PC-3 (cell line): ENCODE measurements at regions not wholly inside any gene's neighbourhood (a gene's known extent, or its start where the extent isn't known, plus 50 kb on each side); places are given as distances from the start of the nearest gene placed in this dataset.

ENCODE experiments used
- ATAC-seq: fragments of 200-7000 bp; cut with Tn5 transposase; 2 replicates; pipeline ENCODE4 v1.9.1; 2020; ENCODE audit warnings: mild to moderate bottlenecking, moderate library complexity
- BruUV-seq: library from RNA; stranded (reverse); fragments of 400-500 nt; replicated peaks from 2 replicates; lab custom pipeline; 2021; lab: Mats Ljungman, UMichigan
- CTCF ChIA-PET: fragments of 300-600 bp; sonication (Branson Sonifier 250); formaldehyde crosslinking; loops from one replicate; lab custom pipeline; 2022; ENCODE audit warnings: antibody characterized with exemption; lab: Charles Lee
- POLR2A ChIA-PET: fragments of 300-600 bp; sonication (Branson Sonifier 250); formaldehyde crosslinking; loops from one replicate; lab custom pipeline; 2022; ENCODE audit warnings: antibody characterized with exemption; ENCODE audit not compliant: unreplicated experiment; lab: Charles Lee
- DNase-seq: peaks from one replicate; pipeline ENCODE4 v3.0.0-alpha.2; 2015
- H2AFZ ChIP-seq: fragments of 300-600 bp; sonication (generic); 2 replicates; pipeline ENCODE4 v1.6.0; 2016; ENCODE audit warnings: antibody characterized with exemption, low read length
- H3F3A ChIP-seq: fragments of 300-600 bp; sonication (generic); one replicate; pipeline ENCODE4 v1.6.0; 2017; ENCODE audit warnings: antibody characterized with exemption, low read length, control low read depth, mild to moderate bottlenecking; ENCODE audit not compliant: unreplicated experiment
- H3K27ac ChIP-seq: fragments of 300-600 bp; sonication (generic); 2 replicates; pipeline ENCODE4 v1.5.1; 2016; ENCODE audit warnings: mild to moderate bottlenecking, low read length
- H3K27me3 ChIP-seq: fragments of 300-600 bp; sonication (generic); 2 replicates; pipeline ENCODE4 v1.6.1; 2016; ENCODE audit warnings: low read length, mixed read lengths
- H3K36me3 ChIP-seq: fragments of 300-600 bp; sonication (generic); 2 replicates; pipeline ENCODE4 v1.6.1; 2016; ENCODE audit warnings: low read depth, mixed run types, low read length, mixed read lengths
- H3K4me1 ChIP-seq: fragments of 300-600 bp; sonication (generic); 2 replicates; pipeline ENCODE4 v1.5.1; 2016; ENCODE audit warnings: low read length; ENCODE audit not compliant: insufficient read depth
- H3K4me2 ChIP-seq: fragments of 300-600 bp; sonication (generic); 2 replicates; pipeline ENCODE4 v1.6.0; 2016; ENCODE audit warnings: low read length
- H3K4me3 ChIP-seq: fragments of 300-600 bp; sonication (generic); 2 replicates; pipeline ENCODE4 v1.5.1; 2016; ENCODE audit warnings: mild to moderate bottlenecking, low read length, mixed read lengths
- H3K79me2 ChIP-seq: fragments of 300-600 bp; sonication (generic); 2 replicates; pipeline ENCODE4 v1.6.1; 2017; ENCODE audit warnings: low read length, mixed read lengths
- H3K9ac ChIP-seq: fragments of 300-600 bp; sonication (generic); 2 replicates; pipeline ENCODE4 v1.6.0; 2016; ENCODE audit warnings: mild to moderate bottlenecking, low read length
- H3K9me2 ChIP-seq: fragments of 300-600 bp; sonication (generic); replicated peaks from 2 replicates; pipeline ENCODE4 v1.6.1; 2016; ENCODE audit warnings: mixed run types, low read length, mixed read lengths
- H3K9me3 ChIP-seq: fragments of 300-600 bp; sonication (generic); 2 replicates; pipeline ENCODE4 v1.6.1; 2016; ENCODE audit warnings: low read length, mixed read lengths
- H4K20me1 ChIP-seq: fragments of 300-600 bp; sonication (generic); 2 replicates; pipeline ENCODE4 v1.6.1; 2016; ENCODE audit warnings: low read length, mixed read lengths
- EZH2 ChIP-seq: fragments of 300-600 bp; sonication (generic); IDR thresholded peaks from one replicate; pipeline ENCODE4 v1.6.1; 2017; ENCODE audit warnings: antibody characterized with exemption, mild to moderate bottlenecking, low read length; ENCODE audit not compliant: unreplicated experiment
- EZH2phosphoT487 ChIP-seq: fragments of 300-600 bp; sonication (generic); IDR thresholded peaks from 2 replicates; pipeline ENCODE4 v1.6.1; 2018; ENCODE audit warnings: mild to moderate bottlenecking, antibody characterized with exemption, low read length, borderline replicate concordance
- intact Hi-C: fragments of 100-400 bp; cut with micrococcal nuclease; formaldehyde crosslinking; loops from 2 replicates; pipeline ENCODE4 v1.9.0; 2023
- TF ChIP-seq, protein P1 (sequence below): fragments of 300-600 bp; sonication (generic); conservative IDR thresholded peaks from 2 replicates; pipeline ENCODE4 v1.5.1; 2017; ENCODE audit warnings: antibody characterized with exemption, low read depth, mild to moderate bottlenecking, low read length

- DNase-seq (no peak), ATAC-seq (no peak)
- H3K27me3 ChIP-seq, result no peaks in the 10 kb centered on the region
- ChIA-PET CTCF (interaction anchor here (0.5 kb wide), 1 partner anchor 531 kb away, joined by 3 read pairs; no protein-coding TSS in a partner anchor), POLR2A (no interaction called here)
- TF ChIP-seq EZH2phosphoT487, result no peak
- TF ChIP-seq, protein P1, sequence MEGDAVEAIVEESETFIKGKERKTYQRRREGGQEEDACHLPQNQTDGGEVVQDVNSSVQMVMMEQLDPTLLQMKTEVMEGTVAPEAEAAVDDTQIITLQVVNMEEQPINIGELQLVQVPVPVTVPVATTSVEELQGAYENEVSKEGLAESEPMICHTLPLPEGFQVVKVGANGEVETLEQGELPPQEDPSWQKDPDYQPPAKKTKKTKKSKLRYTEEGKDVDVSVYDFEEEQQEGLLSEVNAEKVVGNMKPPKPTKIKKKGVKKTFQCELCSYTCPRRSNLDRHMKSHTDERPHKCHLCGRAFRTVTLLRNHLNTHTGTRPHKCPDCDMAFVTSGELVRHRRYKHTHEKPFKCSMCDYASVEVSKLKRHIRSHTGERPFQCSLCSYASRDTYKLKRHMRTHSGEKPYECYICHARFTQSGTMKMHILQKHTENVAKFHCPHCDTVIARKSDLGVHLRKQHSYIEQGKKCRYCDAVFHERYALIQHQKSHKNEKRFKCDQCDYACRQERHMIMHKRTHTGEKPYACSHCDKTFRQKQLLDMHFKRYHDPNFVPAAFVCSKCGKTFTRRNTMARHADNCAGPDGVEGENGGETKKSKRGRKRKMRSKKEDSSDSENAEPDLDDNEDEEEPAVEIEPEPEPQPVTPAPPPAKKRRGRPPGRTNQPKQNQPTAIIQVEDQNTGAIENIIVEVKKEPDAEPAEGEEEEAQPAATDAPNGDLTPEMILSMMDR, result no peak
- no peak for TF ChIP-seq EZH2
- no peak overlapping the region for H3K4me2 ChIP-seq
- no peak overlapping the region for H3K4me3 ChIP-seq
- no peaks in the 10 kb centered on the region for H3K4me1 ChIP-seq
- H3K9ac ChIP-seq, result no peak overlapping the region
- H4K20me1 ChIP-seq, result no peaks in the 10 kb centered on the region
- BruUV-seq, result no TSS peak
- no peaks in the 10 kb centered on the region for H3K79me2 ChIP-seq
- no peaks in the 10 kb centered on the region for H3K36me3 ChIP-seq
- H3K27ac ChIP-seq, result no peak overlapping the region
- H3K9me2 ChIP-seq, result no peaks in the 10 kb centered on the region
- H3K9me3 ChIP-seq, result no peaks in the 10 kb centered on the region
- intact Hi-C loops, result no loop called here
- H2AFZ ChIP-seq, result no peak overlapping the region
- no peaks in the 10 kb centered on the region for H3F3A ChIP-seq
Observed at GRCh38 chr10:36164556-36165504, 522.7 kb upstream of the FZD8 start.

- intact Hi-C loops, result no loop called here
- Histone ChIP-seq H2AFZ (no peak overlapping the region), H3K27ac (no peak overlapping the region), H3K4me1 (no peaks in the 10 kb centered on the region), H3K4me3 (no peak overlapping the region), H3K9me2 (0 out of 2 replicates have a peak, but pooled peaks cover 2% of the 10 kb centered on the region), H3F3A (no peaks in the 10 kb centered on the region), H3K27me3 (no peaks in the 10 kb centered on the region), H3K36me3 (no peaks in the 10 kb centered on the region), H3K4me2 (no peak overlapping the region), H4K20me1 (no peaks in the 10 kb centered on the region), H3K9ac (no peak overlapping the region), H3K9me3 (no peaks in the 10 kb centered on the region), H3K79me2 (no peaks in the 10 kb centered on the region)
- ChIA-PET CTCF (interaction anchor here (0.5 kb wide), 1 partner anchor 530 kb away, joined by 3 read pairs; no protein-coding TSS in a partner anchor), POLR2A (no interaction called here)
- DNase-seq (no peak), ATAC-seq (no peak)
- no TSS peak for BruUV-seq
- TF ChIP-seq EZH2phosphoT487 (no peak), EZH2 (no peak)
- TF ChIP-seq, protein P1, result no peak
Observed at GRCh38 chr10:36163827-36164226, 521.7 kb upstream of the FZD8 start.

DNA sequence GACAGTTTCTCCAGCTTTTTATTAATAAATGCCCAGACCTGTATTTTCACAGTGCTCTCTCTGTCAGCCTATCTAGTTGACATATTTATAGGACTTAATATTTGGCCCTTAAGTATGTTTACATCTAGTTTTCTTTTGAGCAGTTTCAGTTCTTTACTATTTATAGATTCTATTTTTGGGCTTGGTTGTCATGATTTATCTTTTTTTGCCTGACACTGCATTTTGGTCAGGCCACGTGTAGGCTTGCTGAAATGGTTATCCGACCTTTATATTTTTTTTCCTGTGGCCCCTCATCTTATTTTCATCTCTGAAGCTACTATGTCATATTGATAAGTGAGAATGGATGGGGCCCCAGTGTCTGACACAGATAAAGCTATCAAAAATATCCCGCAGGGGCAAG lies 515.4 kb upstream of the FZD8 start:
- no peak for DNase-seq
- H3K27me3 ChIP-seq, result no peaks in the 10 kb centered on the region
- no peaks in the 10 kb centered on the region for H3F3A ChIP-seq
- H4K20me1 ChIP-seq, result no peaks in the 10 kb centered on the region
- TF ChIP-seq EZH2phosphoT487 (no peak), EZH2 (no peak)
- TF ChIP-seq, protein P1, result no peak
- no peaks in the 10 kb centered on the region for H3K79me2 ChIP-seq
- intact Hi-C loops, result no loop called here
- H3K9me2 ChIP-seq, result 0 out of 2 replicates have a peak, but pooled peaks cover 4% of the 10 kb centered on the region
- no peaks in the 10 kb centered on the region for H3K9me3 ChIP-seq
- ChIA-PET POLR2A (interaction anchor here (0.6 to 1.1 kb wide), 2 partner anchors 16 to 33 kb away, joined by 3 read pairs; no protein-coding TSS in a partner anchor), CTCF (no interaction called here)
- no peaks in the 10 kb centered on the region for H3K36me3 ChIP-seq
- 0 out of 2 replicates have a peak, but pooled peaks cover 3% of the 10 kb centered on the region for H3K4me1 ChIP-seq
- no peak overlapping the region for H3K4me2 ChIP-seq
- no peak overlapping the region for H3K27ac ChIP-seq
- no peak overlapping the region for H3K9ac ChIP-seq
- ATAC-seq, result no peak
- no TSS peak for BruUV-seq
- no peak overlapping the region for H2AFZ ChIP-seq
- H3K4me3 ChIP-seq, result no peak overlapping the region
